ENCODE measurements at regions not wholly inside any gene's neighbourhood (a gene's known extent, or its start where the extent isn't known, plus 50 kb on each side); places are given as distances from the start of the nearest gene placed in this dataset.

DNA sequence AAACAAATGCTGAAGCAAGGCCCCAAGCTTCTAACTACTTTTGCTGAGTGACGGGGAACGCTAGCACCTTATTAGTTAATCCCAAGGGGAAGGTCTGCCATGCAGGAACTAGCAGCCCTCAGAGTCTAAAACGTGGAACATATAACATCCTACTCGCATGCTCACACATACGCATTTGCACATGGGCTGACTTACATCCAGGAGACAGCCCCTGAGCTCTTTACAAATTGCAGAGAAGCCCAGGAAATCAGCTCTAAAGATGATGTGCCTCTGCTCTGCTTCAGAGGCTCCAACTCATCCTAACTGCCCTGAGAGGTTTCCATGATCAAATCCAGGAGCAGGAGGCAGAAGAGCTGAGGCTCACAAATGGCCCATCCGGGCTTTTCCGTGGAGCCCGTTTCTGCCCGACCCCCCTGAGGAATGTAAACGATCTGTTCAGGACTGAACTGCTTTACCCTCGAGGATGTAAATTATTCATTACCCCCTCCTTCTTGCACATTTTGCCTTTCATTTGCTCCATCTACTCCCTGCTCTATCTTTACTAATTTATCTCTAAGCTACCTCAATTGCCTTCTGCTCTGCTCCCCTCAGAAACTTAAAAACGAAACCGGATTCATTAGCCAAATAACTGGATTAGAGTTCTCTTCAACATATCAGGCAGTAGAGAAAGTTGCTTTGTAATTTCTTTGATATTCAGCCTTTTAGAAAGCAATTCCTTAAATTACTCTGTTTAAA is 141.9 kb upstream of the CCDC54 start:
- H3K27ac ChIP-seq (replicated peaks), result no peak overlapping the region
- TF ChIP-seq, protein P1, sequence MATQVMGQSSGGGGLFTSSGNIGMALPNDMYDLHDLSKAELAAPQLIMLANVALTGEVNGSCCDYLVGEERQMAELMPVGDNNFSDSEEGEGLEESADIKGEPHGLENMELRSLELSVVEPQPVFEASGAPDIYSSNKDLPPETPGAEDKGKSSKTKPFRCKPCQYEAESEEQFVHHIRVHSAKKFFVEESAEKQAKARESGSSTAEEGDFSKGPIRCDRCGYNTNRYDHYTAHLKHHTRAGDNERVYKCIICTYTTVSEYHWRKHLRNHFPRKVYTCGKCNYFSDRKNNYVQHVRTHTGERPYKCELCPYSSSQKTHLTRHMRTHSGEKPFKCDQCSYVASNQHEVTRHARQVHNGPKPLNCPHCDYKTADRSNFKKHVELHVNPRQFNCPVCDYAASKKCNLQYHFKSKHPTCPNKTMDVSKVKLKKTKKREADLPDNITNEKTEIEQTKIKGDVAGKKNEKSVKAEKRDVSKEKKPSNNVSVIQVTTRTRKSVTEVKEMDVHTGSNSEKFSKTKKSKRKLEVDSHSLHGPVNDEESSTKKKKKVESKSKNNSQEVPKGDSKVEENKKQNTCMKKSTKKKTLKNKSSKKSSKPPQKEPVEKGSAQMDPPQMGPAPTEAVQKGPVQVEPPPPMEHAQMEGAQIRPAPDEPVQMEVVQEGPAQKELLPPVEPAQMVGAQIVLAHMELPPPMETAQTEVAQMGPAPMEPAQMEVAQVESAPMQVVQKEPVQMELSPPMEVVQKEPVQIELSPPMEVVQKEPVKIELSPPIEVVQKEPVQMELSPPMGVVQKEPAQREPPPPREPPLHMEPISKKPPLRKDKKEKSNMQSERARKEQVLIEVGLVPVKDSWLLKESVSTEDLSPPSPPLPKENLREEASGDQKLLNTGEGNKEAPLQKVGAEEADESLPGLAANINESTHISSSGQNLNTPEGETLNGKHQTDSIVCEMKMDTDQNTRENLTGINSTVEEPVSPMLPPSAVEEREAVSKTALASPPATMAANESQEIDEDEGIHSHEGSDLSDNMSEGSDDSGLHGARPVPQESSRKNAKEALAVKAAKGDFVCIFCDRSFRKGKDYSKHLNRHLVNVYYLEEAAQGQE (IDR thresholded peaks at IDR 0.05; ENCODE audit: insufficient replicate concordance, low read depth), result no peak
- TF ChIP-seq GABPA (IDR thresholded peaks at IDR 0.05; ENCODE audit: low read depth), result no peak
- no peak for TF ChIP-seq SPI1 (IDR thresholded peaks at IDR 0.05; ENCODE audit: borderline replicate concordance, low read depth)
- no peak for TF ChIP-seq POLR2AphosphoS5 (IDR thresholded peaks at IDR 0.05; ENCODE audit: low read depth)
- TF ChIP-seq, protein P2, sequence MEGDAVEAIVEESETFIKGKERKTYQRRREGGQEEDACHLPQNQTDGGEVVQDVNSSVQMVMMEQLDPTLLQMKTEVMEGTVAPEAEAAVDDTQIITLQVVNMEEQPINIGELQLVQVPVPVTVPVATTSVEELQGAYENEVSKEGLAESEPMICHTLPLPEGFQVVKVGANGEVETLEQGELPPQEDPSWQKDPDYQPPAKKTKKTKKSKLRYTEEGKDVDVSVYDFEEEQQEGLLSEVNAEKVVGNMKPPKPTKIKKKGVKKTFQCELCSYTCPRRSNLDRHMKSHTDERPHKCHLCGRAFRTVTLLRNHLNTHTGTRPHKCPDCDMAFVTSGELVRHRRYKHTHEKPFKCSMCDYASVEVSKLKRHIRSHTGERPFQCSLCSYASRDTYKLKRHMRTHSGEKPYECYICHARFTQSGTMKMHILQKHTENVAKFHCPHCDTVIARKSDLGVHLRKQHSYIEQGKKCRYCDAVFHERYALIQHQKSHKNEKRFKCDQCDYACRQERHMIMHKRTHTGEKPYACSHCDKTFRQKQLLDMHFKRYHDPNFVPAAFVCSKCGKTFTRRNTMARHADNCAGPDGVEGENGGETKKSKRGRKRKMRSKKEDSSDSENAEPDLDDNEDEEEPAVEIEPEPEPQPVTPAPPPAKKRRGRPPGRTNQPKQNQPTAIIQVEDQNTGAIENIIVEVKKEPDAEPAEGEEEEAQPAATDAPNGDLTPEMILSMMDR (IDR thresholded peaks at IDR 0.05; ENCODE audit: insufficient read depth, low read length), result no peak
- H3K27me3 ChIP-seq (ENCODE audit: insufficient read depth, poor library complexity, severe bottlenecking), result no peaks in the 10 kb centered on the region
- no peak for DNase-seq (ENCODE audit: low read depth in 1 of 2, low spot score in 1 of 2)
- H3K4me3 ChIP-seq (replicated peaks; ENCODE audit: insufficient read depth, low read length), result peak overlapping the region; percentile 35

DNA sequence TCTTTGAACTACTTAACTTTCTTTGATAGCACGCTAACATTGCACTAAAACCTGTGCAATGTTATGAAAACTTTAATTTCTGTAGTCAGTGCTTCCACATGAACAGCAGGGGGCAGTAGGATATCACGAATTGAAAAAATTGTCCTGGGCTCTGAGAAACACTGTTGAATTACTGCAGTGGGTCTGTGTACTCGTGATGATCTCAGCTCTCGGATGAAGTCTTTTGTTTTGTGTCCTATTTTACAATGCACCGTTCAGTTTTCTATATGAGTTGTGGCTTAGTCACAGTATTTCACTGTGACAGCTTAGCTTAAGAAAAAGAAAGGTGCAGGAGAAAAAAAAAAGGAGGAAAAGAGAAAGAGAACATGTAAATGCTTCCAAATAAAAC is 141.3 kb upstream of the CCDC54 start:
- H3K4me3 ChIP-seq (replicated peaks; ENCODE audit: insufficient read depth, low read length), result peak overlapping the region; percentile 35
- peak; percentile 30 to 57 for DNase-seq (ENCODE audit: low read depth in 1 of 2, low spot score in 1 of 2)
- H3K27me3 ChIP-seq (ENCODE audit: insufficient read depth, poor library complexity, severe bottlenecking), result no peaks in the 10 kb centered on the region
- H3K27ac ChIP-seq (replicated peaks), result no peak overlapping the region
- TF ChIP-seq GABPA (IDR thresholded peaks at IDR 0.05; ENCODE audit: low read depth), result no peak
- TF ChIP-seq, protein P2 (IDR thresholded peaks at IDR 0.05; ENCODE audit: insufficient read depth, low read length), result peak; percentile 76
- TF ChIP-seq, protein P1 (IDR thresholded peaks at IDR 0.05; ENCODE audit: insufficient replicate concordance, low read depth), result no peak

DNA sequence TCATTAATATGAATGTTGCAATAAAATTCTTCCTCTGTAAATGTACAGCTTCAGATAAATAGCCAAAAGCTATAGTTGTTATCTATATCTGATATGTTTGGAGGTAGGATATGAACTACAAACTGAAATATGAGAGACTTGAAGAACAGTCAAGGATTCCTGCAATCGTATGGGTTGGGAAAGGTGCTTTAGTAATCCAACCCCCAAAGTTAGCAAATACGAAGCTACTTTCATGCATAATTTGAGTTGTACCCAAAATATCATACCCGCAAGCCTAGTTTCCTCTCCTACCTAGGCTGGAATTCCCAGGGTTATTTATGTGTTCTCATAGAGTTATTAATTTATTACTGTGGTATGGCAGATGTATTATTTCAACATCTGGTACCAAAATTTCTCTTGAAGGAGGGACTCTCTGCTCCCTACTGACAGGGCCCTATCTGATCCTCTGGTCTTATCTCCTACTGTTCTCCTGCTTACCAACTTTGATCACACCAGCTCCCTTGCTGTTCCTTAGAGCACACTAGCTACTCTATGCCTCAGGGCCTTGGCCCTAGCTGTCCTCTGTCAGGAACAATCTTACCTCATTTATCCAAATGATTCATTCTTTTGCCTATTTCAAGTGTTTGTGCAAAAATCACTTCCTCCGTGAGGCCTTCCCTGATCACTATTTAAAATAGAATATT is 140.4 kb upstream of the CCDC54 start:
- Histone ChIP-seq H3K27me3 (ENCODE audit: insufficient read depth, poor library complexity, severe bottlenecking) (no peaks in the 10 kb centered on the region), H3K27ac (replicated peaks) (no peak overlapping the region)

More for the DNA sequence above, 140.4 kb upstream of the CCDC54 start:
- DNase-seq (ENCODE audit: low read depth in 1 of 2, low spot score in 1 of 2), result no peak
- no peak overlapping the region for H3K4me3 ChIP-seq (replicated peaks; ENCODE audit: insufficient read depth, low read length)
- TF ChIP-seq GABPA (IDR thresholded peaks at IDR 0.05; ENCODE audit: low read depth) (no peak), POLR2AphosphoS5 (IDR thresholded peaks at IDR 0.05; ENCODE audit: low read depth) (no peak), SPI1 (IDR thresholded peaks at IDR 0.05; ENCODE audit: borderline replicate concordance, low read depth) (no peak)
- TF ChIP-seq, protein P2 (IDR thresholded peaks at IDR 0.05; ENCODE audit: insufficient read depth, low read length), result no peak
- TF ChIP-seq, protein P1 (IDR thresholded peaks at IDR 0.05; ENCODE audit: insufficient replicate concordance, low read depth), result no peak

All from HL-60 (cell line).